K562 (cell line): ENCODE measurements at regions not wholly inside any gene's neighbourhood (a gene's known extent, or its start where the extent isn't known, plus 50 kb on each side); places are given as distances from the start of the nearest gene placed in this dataset.

Experiments
- ATAC-seq: fragments of 200-7000 bp; cut with Tn5 transposase; 3 replicates; pipeline ENCODE4 v1.9.1; 2020; ENCODE audit warnings: moderate library complexity
- BruUV-seq: library from RNA; stranded (reverse); fragments of 400-500 nt; replicated peaks from 2 replicates; lab custom pipeline; 2021; lab: Mats Ljungman, UMichigan
- CTCF ChIA-PET: fragments of 300-600 bp; formaldehyde crosslinking; extraction: SDS; loops from one replicate; lab custom pipeline; 2021; ENCODE audit warnings: low intra/inter-chr PET ratio; lab: Yijun Ruan, JAX
- POLR2A ChIA-PET: fragments of 300-600, 350-650 bp; sonication (Branson Sonifier 250); formaldehyde crosslinking; extraction: SDS; loops from one replicate; lab custom pipeline; 2021; ENCODE audit warnings: antibody characterized with exemption, inconsistent platforms; lab: Yijun Ruan, JAX
- DNase-seq, 4 experiments: peaks; one replicate each; pipeline versions ENCODE4 v3.0.0 to v3.0.0-alpha.2; 2011 to 2018; ENCODE audit warnings: low spot score in 3 of 4, mixed read lengths in 3 of 4; ENCODE audit errors: extremely low read depth in 1 of 4
- FAIRE-seq: peaks from 2 replicates; lab custom pipeline; 2011; peaks lifted over from hg19 to GRCh38; lab: Jason Lieb, UNC
- H2AFZ ChIP-seq: 2 replicates; pipeline ENCODE4 v1.6.0; 2011; ENCODE audit warnings: low read depth, low read length, control low read depth, inconsistent platforms
- H3K27ac ChIP-seq: fragments of 200-600 bp; 3 replicates; pipeline ENCODE4 v1.8.0; 2011; ENCODE audit warnings: low read depth, mild to moderate bottlenecking, control low read depth, inconsistent platforms, low read length, moderate library complexity, mixed read lengths; ENCODE audit errors: extremely low read depth
- H3K27me3 ChIP-seq, 2 experiments: fragments of 300-600 bp in 1 of 2; 2 replicates in 1 of 2; 3 replicates in 1 of 2; pipeline versions ENCODE4 v1.6.0 to v1.8.0; 2011; ENCODE audit warnings: inconsistent platforms in 2 of 2, low read length in 2 of 2, mild to moderate bottlenecking in 1 of 2, mixed read lengths in 1 of 2, moderate library complexity in 1 of 2; ENCODE audit not compliant: control insufficient read depth in 2 of 2, insufficient read depth in 2 of 2
- H3K36me3 ChIP-seq: fragments of 300-600 bp; 3 replicates; pipeline ENCODE4 v1.8.0; 2011; ENCODE audit warnings: mild to moderate bottlenecking, low read length, inconsistent platforms; ENCODE audit not compliant: control insufficient read depth, insufficient read depth
- H3K4me1 ChIP-seq, 2 experiments: fragments of 200-600 bp in 1 of 2; replicated peaks in 1 of 2; 2 replicates in 1 of 2; 3 replicates in 1 of 2; pipeline versions ENCODE4 v1.5.1 to v1.8.0; 2011; ENCODE audit warnings: inconsistent platforms in 2 of 2, low read length in 2 of 2, mild to moderate bottlenecking in 1 of 2, mixed read lengths in 1 of 2, moderate library complexity in 1 of 2; ENCODE audit not compliant: control insufficient read depth in 2 of 2, insufficient read depth in 2 of 2
- H3K4me2 ChIP-seq: 2 replicates; pipeline ENCODE4 v1.6.1; 2011; ENCODE audit warnings: low read length, control low read depth, inconsistent platforms, mixed read lengths; ENCODE audit not compliant: insufficient read depth
- H3K4me3 ChIP-seq: fragments of 200-600 bp; sonication (generic), shearing (Covaris generic); 2 replicates; pipeline ENCODE4 v1.5.1; 2016; ENCODE audit warnings: control low read depth, inconsistent platforms
- H3K79me2 ChIP-seq: fragments of 200-600 bp; 3 replicates; pipeline ENCODE4 v1.8.0; 2011; ENCODE audit warnings: low read length, inconsistent platforms; ENCODE audit not compliant: control insufficient read depth, insufficient read depth
- H3K9ac ChIP-seq, 2 experiments: 2 replicates each; pipeline versions ENCODE4 v1.6.0 to v1.6.1; 2011; ENCODE audit warnings: low read depth in 2 of 2, low read length in 2 of 2, control low read depth in 1 of 2, inconsistent platforms in 1 of 2, mild to moderate bottlenecking in 1 of 2, mixed read lengths in 1 of 2; ENCODE audit not compliant: insufficient read depth in 1 of 2
- H3K9me1 ChIP-seq: one replicate; pipeline ENCODE4 v1.6.0; 2011; ENCODE audit warnings: inconsistent platforms, mild to moderate bottlenecking, low read length, moderate library complexity; ENCODE audit not compliant: control insufficient read depth, insufficient read depth
- H3K9me3 ChIP-seq: replicated peaks from 2 replicates; pipeline ENCODE4 v1.5.1; 2011; ENCODE audit warnings: low read depth, low read length, inconsistent platforms; ENCODE audit not compliant: control insufficient read depth, insufficient read depth
- H4K20me1 ChIP-seq: replicated peaks from 2 replicates; pipeline ENCODE4 v1.6.1; 2011; ENCODE audit warnings: low read length, inconsistent platforms, mixed read lengths; ENCODE audit not compliant: control insufficient read depth, insufficient read depth
- BCLAF1 ChIP-seq, 2 experiments: fragments of 450-650 bp in 1 of 2; IDR thresholded peaks; 2 replicates each; pipeline ENCODE4 v1.6.1; 2011 to 2017; ENCODE audit warnings: low read depth in 2 of 2, antibody characterized with exemption in 1 of 2, borderline replicate concordance in 1 of 2, low read length in 1 of 2, mild to moderate bottlenecking in 1 of 2, mixed read lengths in 1 of 2; ENCODE audit not compliant: control insufficient read depth in 1 of 2
- BMI1 ChIP-seq: fragments of 150-350 bp; IDR thresholded peaks from 2 replicates; pipeline ENCODE4 v1.6.1; 2014; ENCODE audit warnings: low read length
- FUS ChIP-seq: fragments of 200-400 bp; formaldehyde crosslinking; optimal IDR thresholded peaks from 2 replicates; pipeline ENCODE3; 2017; ENCODE audit warnings: low read depth, low read length
- KLF10 ChIP-seq: fragments of 250-450 bp; sonication (Bioruptor Pico); IDR thresholded peaks from 2 replicates; pipeline ENCODE4 v1.6.1; 2021; ENCODE audit warnings: matching md5 sums
- WGBS: fragments of 100-300 bp; shearing (Covaris generic); methylation state at CpG from one replicate; pipeline ENCODE4 v1.1.6; 2016; ENCODE audit warnings: low coverage, mixed read lengths; ENCODE audit not compliant: insufficient coverage; ENCODE audit errors: missing lambda C conversion rate; 5-methylcytosine and 5-hydroxymethylcytosine counted together
- in situ Hi-C: fragments of 300-500 bp; cut with MboI; formaldehyde crosslinking; loops from 4 replicates; pipeline ENCODE4 v1.15.0; 2018; ENCODE audit warnings: inconsistent platforms, mixed read lengths
- intact Hi-C: fragments of 100-400 bp; cut with micrococcal nuclease; formaldehyde crosslinking; loops from 2 replicates; pipeline ENCODE4 v1.14.2; 2022

- no peak overlapping the region for H3K9ac ChIP-seq
- H3K4me1 ChIP-seq: no peaks in the 10 kb centered on the region
- no peaks in the 10 kb centered on the region for H3K9me1 ChIP-seq
- intact Hi-C loops (no loop called here), in situ Hi-C loops (no loop called here)
- 0% methylated on average over 1 of the region's 1 CpG for WGBS
- ATAC-seq (no peak), FAIRE-seq (no peak), DNase-seq (no peak)
- no peaks in the 10 kb centered on the region for H3K79me2 ChIP-seq
- ChIA-PET POLR2A (no interaction called here), CTCF (no interaction called here)
- no peaks in the 10 kb centered on the region for H4K20me1 ChIP-seq
- H3K36me3 ChIP-seq: no peaks in the 10 kb centered on the region
- H3K27ac ChIP-seq: no peak overlapping the region
- no peak overlapping the region for H2AFZ ChIP-seq
- no peak overlapping the region for H3K4me2 ChIP-seq
- no peaks in the 10 kb centered on the region for H3K27me3 ChIP-seq
- no peaks in the 10 kb centered on the region for H3K9me3 ChIP-seq
- H3K4me3 ChIP-seq: no peak overlapping the region
- BruUV-seq: no TSS peak
- TF ChIP-seq BMI1: no peak
- no peak for TF ChIP-seq FUS
- no peak for TF ChIP-seq KLF10 (CRISPR knock-in tag)
- no peak for TF ChIP-seq BCLAF1 (IDR thresholded peaks at IDR 0.05; ENCODE audit: borderline replicate concordance in 1 of 2, control insufficient read depth in 1 of 2, low read depth in 2 of 2, low read length in 1 of 2)
Observed at GRCh38 chr6:71393981-71394432, 105.4 kb downstream of the OGFRL1 start.
